ENCODE measurements at regions not wholly inside any gene's neighbourhood (a gene's known extent, or its start where the extent isn't known, plus 50 kb on each side); places are given as distances from the start of the nearest gene placed in this dataset.

- no peak for TF ChIP-seq RBM15 (IDR thresholded peaks at IDR 0.05; ENCODE audit: insufficient read depth, low read length)
Observed at GRCh38 chr9:28799876-28800275, 1226.6 kb upstream of the C9orf72 start (continued).

GRCh38 chr9:28801144-28801799, 1228.0 kb upstream of the C9orf72 start:
- TF ChIP-seq BMI1 (IDR thresholded peaks at IDR 0.05; ENCODE audit: low read length) (no peak), EHMT2 (IDR thresholded peaks at IDR 0.05) (no peak), ZNF445 (CRISPR knock-in tag; IDR thresholded peaks at IDR 0.05; ENCODE audit: low read depth) (no peak), ZNF347 (CRISPR knock-in tag; IDR thresholded peaks at IDR 0.05; ENCODE audit: low read depth) (no peak), LCOR (CRISPR knock-in tag; IDR thresholded peaks at IDR 0.05) (no peak), HEY1 (CRISPR knock-in tag; IDR thresholded peaks at IDR 0.05; ENCODE audit: borderline replicate concordance) (no peak), RHOXF2B (CRISPR knock-in tag; conservative IDR thresholded peaks at IDR 0.05) (no peak), GABPB1 (CRISPR knock-in tag; IDR thresholded peaks at IDR 0.05) (no peak)
- CTCF ChIA-PET (ENCODE audit: low intra/inter-chr PET ratio): no interaction called here
- intact Hi-C loops (cut with micrococcal nuclease): no loop called here
- no peaks in the 10 kb centered on the region for H3K4me1 ChIP-seq (replicated peaks in 1 of 2; ENCODE audit: control insufficient read depth in 2 of 2, insufficient read depth in 2 of 2, low read length in 2 of 2)
- H3K27me3 ChIP-seq (ENCODE audit: control insufficient read depth in 2 of 2, insufficient read depth in 2 of 2, low read length in 2 of 2): no peaks in the 10 kb centered on the region
- in situ Hi-C loops (cut with MboI): no loop called here
- no peak overlapping the region for H3K27ac ChIP-seq (ENCODE audit: extremely low read depth, low read depth, low read length)
- ATAC-seq (no peak), FAIRE-seq (no peak), DNase-seq (ENCODE audit: extremely low read depth in 1 of 4, low spot score in 3 of 4) (no peak)
- no peak overlapping the region for H3K4me2 ChIP-seq (ENCODE audit: insufficient read depth, low read length)
- H3K9ac ChIP-seq (ENCODE audit: insufficient read depth in 1 of 2, low read depth in 2 of 2, low read length in 2 of 2): no peak overlapping the region
- POLR2A ChIA-PET: no interaction called here
- no TSS peak for BruUV-seq (replicated peaks)
- H4K20me1 ChIP-seq (replicated peaks; ENCODE audit: control insufficient read depth, insufficient read depth, low read length): no peaks in the 10 kb centered on the region
- H3K9me3 ChIP-seq (replicated peaks; ENCODE audit: control insufficient read depth, insufficient read depth, low read depth, low read length): no peaks in the 10 kb centered on the region
- no peaks in the 10 kb centered on the region for H3K79me2 ChIP-seq (ENCODE audit: control insufficient read depth, insufficient read depth, low read length)
- H2AFZ ChIP-seq (ENCODE audit: low read depth, low read length): no peak overlapping the region
- H3K36me3 ChIP-seq (ENCODE audit: control insufficient read depth, insufficient read depth, low read length): no peaks in the 10 kb centered on the region
- WGBS (ENCODE audit: insufficient coverage, low coverage, missing lambda C conversion rate): no CpG with 5 or more reads among the region's 1 CpG
- no peaks in the 10 kb centered on the region for H3K9me1 ChIP-seq (ENCODE audit: control insufficient read depth, insufficient read depth, low read length)
- no peak overlapping the region for H3K4me3 ChIP-seq

Data from K562 (cell line).